GM12873 (cell line): ENCODE measurements at regions not wholly inside any gene's neighbourhood (a gene's known extent, or its start where the extent isn't known, plus 50 kb on each side); places are given as distances from the start of the nearest gene placed in this dataset.

ENCODE experiments used
- TF ChIP-seq, protein P1 (sequence below): IDR thresholded peaks from 2 replicates; pipeline ENCODE4 v1.5.1; 2012; ENCODE audit warnings: low read depth, mild to moderate bottlenecking, moderate library complexity, low read length, control low read depth; ENCODE audit not compliant: insufficient read depth; ENCODE audit errors: missing control alignments

DNA sequence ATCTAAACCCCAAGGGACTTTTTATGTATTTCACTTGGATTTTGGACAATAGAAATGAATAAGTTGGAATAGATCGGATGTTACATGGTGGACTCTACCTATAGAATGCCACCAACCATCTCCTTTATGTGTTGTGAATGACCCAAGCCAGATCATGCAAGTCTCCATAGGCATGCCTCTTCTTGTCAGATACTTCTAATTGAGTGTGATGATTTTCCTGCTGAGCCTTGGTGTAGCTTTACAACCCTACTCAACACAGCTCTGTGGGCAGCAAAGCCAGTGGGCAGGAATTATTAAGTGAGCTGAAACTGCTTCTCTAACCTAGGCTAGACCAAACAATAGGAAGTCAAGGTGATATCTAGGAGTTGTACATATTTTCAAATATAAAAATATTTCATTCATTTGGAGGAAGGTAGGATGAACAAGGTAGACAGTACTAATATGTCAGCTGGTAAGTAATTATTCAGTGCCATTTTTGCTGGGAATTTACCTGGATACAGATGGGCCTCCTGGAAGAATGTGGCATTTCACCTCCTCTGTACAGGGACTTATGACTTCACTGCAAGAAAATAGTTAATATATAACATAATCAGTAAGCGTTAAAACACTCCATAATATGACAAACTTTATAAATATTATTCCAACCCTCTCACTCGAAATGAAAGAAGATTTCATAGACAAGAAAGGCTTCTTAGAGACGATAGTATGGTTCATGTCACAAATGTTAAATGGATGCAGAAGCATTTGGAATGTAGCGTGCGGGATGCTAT, 298.0 kb upstream of the FAT1 start:
- TF ChIP-seq, protein P1, sequence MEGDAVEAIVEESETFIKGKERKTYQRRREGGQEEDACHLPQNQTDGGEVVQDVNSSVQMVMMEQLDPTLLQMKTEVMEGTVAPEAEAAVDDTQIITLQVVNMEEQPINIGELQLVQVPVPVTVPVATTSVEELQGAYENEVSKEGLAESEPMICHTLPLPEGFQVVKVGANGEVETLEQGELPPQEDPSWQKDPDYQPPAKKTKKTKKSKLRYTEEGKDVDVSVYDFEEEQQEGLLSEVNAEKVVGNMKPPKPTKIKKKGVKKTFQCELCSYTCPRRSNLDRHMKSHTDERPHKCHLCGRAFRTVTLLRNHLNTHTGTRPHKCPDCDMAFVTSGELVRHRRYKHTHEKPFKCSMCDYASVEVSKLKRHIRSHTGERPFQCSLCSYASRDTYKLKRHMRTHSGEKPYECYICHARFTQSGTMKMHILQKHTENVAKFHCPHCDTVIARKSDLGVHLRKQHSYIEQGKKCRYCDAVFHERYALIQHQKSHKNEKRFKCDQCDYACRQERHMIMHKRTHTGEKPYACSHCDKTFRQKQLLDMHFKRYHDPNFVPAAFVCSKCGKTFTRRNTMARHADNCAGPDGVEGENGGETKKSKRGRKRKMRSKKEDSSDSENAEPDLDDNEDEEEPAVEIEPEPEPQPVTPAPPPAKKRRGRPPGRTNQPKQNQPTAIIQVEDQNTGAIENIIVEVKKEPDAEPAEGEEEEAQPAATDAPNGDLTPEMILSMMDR = no peak

DNA sequence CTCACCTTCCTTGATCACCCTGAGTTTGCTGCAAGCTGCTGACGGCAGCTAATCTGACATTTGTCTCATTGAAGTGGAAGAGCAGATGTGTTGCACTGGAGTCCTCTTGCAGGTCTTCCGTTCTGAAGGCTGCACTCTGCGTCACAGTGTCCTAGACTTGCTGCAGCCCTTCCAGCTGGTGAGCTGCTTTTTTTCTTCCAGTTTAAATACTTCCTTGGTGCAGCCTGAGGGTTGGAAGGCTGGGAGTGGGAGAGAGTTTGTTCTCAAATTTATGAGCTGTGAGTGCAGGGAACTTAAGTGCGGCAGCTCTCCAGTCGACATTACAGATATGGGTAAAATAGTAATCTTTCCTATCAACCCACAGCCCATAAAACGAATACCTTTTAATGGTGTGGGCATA, 303.6 kb upstream of the FAT1 start:
- TF ChIP-seq, protein P1 = no peak

DNA sequence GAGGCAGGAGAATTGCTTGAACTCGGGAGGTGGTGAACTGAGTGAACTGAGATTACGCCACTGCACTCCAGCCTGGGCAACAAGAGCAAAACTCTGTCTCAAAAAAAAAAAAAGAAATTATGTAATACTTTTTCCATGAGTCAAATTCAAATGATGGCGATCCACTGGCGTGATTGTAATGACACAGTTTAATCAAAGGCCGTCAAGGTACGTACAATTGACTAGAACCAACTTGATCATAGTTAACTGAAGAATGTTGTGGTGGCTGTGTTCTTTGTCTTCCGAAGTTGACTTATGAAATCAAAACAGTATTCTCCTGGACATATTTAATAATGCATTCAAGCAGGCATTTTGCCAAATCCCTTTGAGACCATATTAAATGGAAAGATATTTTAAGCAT, 318.6 kb upstream of the FAT1 start:
- TF ChIP-seq, protein P1 = no peak

DNA sequence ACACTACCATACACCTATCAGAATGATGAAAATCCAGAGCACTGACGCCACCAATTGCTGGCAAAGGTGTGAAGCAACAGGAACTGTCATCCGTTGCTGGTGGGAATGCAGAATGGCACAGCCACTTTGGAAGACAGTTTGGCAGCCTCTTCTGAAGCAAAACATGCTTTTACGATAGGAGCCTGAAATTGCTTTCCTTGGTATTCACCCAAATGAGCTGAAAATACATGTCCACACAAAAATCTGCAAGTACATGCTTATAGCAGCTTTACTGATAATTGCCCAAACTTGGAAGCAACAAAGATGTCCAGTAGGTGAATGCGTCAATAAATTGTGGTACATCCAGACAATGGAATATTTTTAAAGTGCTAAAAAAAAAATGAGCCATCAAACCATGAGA, 322.8 kb upstream of the FAT1 start:
- TF ChIP-seq, protein P1 = no peak

DNA sequence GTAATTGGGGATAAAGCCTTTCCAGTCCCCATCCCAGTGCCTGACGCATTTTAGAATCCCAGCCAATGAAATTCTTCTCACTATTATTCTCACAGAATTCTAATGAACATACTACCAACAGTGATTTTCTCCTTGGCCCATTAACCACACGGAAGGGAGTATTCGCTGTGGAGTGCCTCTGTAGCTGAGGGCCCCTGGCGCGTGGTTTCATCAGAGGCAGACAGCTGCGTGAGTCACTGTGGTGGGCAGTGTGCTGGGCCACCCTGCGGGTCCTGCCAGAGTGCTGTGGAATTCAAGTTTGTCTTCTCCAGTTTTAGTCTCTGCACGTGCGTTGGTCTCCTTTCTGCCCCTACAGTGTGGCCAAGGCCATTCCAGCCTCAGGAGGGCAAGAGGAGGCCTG, 335.4 kb upstream of the FAT1 start:
- TF ChIP-seq, protein P1 = no peak

DNA sequence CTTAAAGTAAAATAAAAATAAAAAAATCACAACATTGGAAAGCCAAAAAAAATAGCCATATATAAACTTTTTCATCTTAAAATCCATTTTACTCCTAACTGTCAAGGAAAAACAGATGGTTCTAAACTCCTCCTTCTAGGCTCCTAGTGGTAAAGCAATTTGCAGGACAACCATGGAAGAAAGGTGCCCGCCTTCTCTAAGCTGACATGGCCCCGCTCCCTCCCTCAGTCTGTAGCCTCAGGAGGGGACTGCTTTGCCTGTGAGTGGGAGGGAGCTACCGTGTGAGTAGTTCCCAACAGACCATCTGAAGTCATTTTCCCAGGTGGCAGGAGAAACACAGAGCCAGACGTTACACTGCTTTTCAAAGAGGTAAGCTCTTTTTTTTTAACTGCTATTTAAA, 336.2 kb upstream of the FAT1 start:
- TF ChIP-seq, protein P1 = no peak

DNA sequence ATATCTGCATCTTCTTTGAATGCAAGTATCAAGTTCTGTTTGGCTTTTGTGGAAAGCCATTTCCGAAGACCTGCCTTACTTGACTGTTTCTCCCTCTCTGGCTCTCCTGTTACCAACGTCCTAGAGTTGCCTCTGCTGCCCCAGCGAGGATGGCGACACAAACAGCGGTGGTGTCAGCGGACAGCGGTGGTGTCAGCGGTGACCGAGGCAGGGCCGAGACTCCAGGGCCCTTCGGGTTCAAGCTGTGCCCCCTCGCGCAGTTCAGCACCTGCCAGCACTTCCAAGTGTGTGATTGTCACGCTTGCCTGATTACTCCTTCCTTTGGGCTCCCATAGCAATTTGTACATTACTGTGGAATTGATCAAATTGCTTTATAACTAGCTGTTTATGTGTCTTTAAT, 336.9 kb upstream of the FAT1 start:
- TF ChIP-seq, protein P1 = no peak
